HEK293 (cell line): ENCODE measurements at regions not wholly inside any gene's neighbourhood (a gene's known extent, or its start where the extent isn't known, plus 50 kb on each side); places are given as distances from the start of the nearest gene placed in this dataset.
"Not testable (repeated sequence)": the region's sequence is repeated elsewhere in the genome, so short reads cannot be mapped to it uniquely, and the experiment has no call there.

Source experiments
- CTCF ChIA-PET: fragments of 350-600 bp; formaldehyde crosslinking; extraction: SDS; loops from one replicate; lab custom pipeline; 2021; ENCODE audit warnings: antibody characterized with exemption; lab: Yijun Ruan, JAX
- POLR2A ChIA-PET: fragments of 300-600 bp; formaldehyde crosslinking; extraction: SDS; loops from one replicate; lab custom pipeline; 2020; ENCODE audit warnings: antibody characterized with exemption, inconsistent platforms; lab: Yijun Ruan, JAX
- H3K27ac ChIP-seq: fragments of 200-500 bp; sonication (Bioruptor generic); 2 replicates; pipeline ENCODE4 v1.5.1; 2014; ENCODE audit warnings: low read depth, low read length, control low read depth, inconsistent platforms; ENCODE audit errors: extremely low read depth
- H3K36me3 ChIP-seq, 2 experiments: fragments of 200-500 bp in 1 of 2; sonication (Bioruptor generic) in 1 of 2; 1 replicate in 1 of 2; 2 replicates in 1 of 2; pipeline ENCODE4 v1.5.1; 2014 to 2017; ENCODE audit warnings: inconsistent platforms in 2 of 2, low read length in 2 of 2; ENCODE audit not compliant: control insufficient read depth in 2 of 2, insufficient read depth in 1 of 2
- H3K4me1 ChIP-seq: fragments of 200-500 bp; sonication (Bioruptor generic); 2 replicates; pipeline ENCODE4 v1.5.1; 2014; ENCODE audit warnings: mild to moderate bottlenecking, low read length, inconsistent platforms; ENCODE audit not compliant: control insufficient read depth, insufficient read depth
- H3K4me3 ChIP-seq: 2 replicates; pipeline ENCODE4 v1.5.1; 2011; ENCODE audit warnings: low read depth, mild to moderate bottlenecking, control low read depth, low read length, moderate library complexity
- H3K9me3 ChIP-seq: fragments of 200-500 bp; sonication (Bioruptor generic); 2 replicates; pipeline ENCODE4 v1.5.1; 2014; ENCODE audit warnings: low read depth, low read length, inconsistent platforms; ENCODE audit not compliant: control insufficient read depth, insufficient read depth
- KLF7 ChIP-seq: fragments of 450-650 bp; formaldehyde crosslinking; IDR thresholded peaks from 2 replicates; pipeline ENCODE4 v1.5.1; 2016; ENCODE audit warnings: missing biosample characterization, missing genetic modification characterization, borderline replicate concordance
- PRDM2 ChIP-seq: fragments of 450-650 bp; formaldehyde crosslinking; IDR thresholded peaks from 2 replicates; pipeline ENCODE4 v1.5.1; 2016; ENCODE audit warnings: missing biosample characterization, missing genetic modification characterization, borderline replicate concordance
- YY2 ChIP-seq: fragments of 450-650 bp; formaldehyde crosslinking; IDR thresholded peaks from 2 replicates; pipeline ENCODE4 v1.5.1; 2016; ENCODE audit warnings: missing biosample characterization, missing genetic modification characterization
- ZBTB26 ChIP-seq: fragments of 450-650 bp; formaldehyde crosslinking; optimal IDR thresholded peaks from 2 replicates; pipeline ENCODE3; 2016; ENCODE audit warnings: missing biosample characterization, mild to moderate bottlenecking, missing genetic modification characterization
- ZNF114 ChIP-seq: fragments of 450-650 bp; formaldehyde crosslinking; IDR thresholded peaks from 2 replicates; pipeline ENCODE4 v1.5.0; 2017; ENCODE audit warnings: missing biosample characterization, missing genetic modification characterization
- ZNF169 ChIP-seq: fragments of 450-650 bp; formaldehyde crosslinking; IDR thresholded peaks from 2 replicates; pipeline ENCODE4 v1.5.1; 2016; ENCODE audit warnings: missing biosample characterization, missing genetic modification characterization
- ZNF23 ChIP-seq: fragments of 450-650 bp; formaldehyde crosslinking; IDR thresholded peaks from 2 replicates; pipeline ENCODE4 v1.5.1; 2016; ENCODE audit warnings: missing biosample characterization, missing genetic modification characterization, borderline replicate concordance
- ZNF24 ChIP-seq: fragments of 450-650 bp; formaldehyde crosslinking; IDR thresholded peaks from 2 replicates; pipeline ENCODE4 v1.5.1; 2016; ENCODE audit warnings: missing biosample characterization, missing genetic modification characterization
- ZNF266 ChIP-seq: fragments of 450-650 bp; formaldehyde crosslinking; IDR thresholded peaks from 2 replicates; pipeline ENCODE4 v1.5.1; 2016; ENCODE audit warnings: missing biosample characterization, missing genetic modification characterization, low read depth
- ZNF391 ChIP-seq: fragments of 450-650 bp; formaldehyde crosslinking; IDR thresholded peaks from 2 replicates; pipeline ENCODE4 v1.5.1; 2016; ENCODE audit warnings: low read depth, missing biosample characterization, missing genetic modification characterization, borderline replicate concordance
- ZNF48 ChIP-seq: fragments of 450-650 bp; formaldehyde crosslinking; IDR thresholded peaks from 2 replicates; pipeline ENCODE4 v1.5.1; 2016; ENCODE audit warnings: missing biosample characterization, missing genetic modification characterization
- ZNF544 ChIP-seq: fragments of 450-650 bp; formaldehyde crosslinking; IDR thresholded peaks from 2 replicates; pipeline ENCODE4 v1.5.0; 2017; ENCODE audit warnings: missing biosample characterization, missing genetic modification characterization
- ZNF645 ChIP-seq: fragments of 450-650 bp; formaldehyde crosslinking; IDR thresholded peaks from 2 replicates; pipeline ENCODE4; 2016; ENCODE audit warnings: missing biosample characterization, missing genetic modification characterization
- ZNF658 ChIP-seq: fragments of 450-650 bp; formaldehyde crosslinking; IDR thresholded peaks from 2 replicates; pipeline ENCODE4; 2016; ENCODE audit warnings: missing biosample characterization, missing genetic modification characterization
- ZNF776 ChIP-seq: fragments of 450-650 bp; formaldehyde crosslinking; IDR thresholded peaks from 2 replicates; pipeline ENCODE4 v1.5.0; 2017; ENCODE audit warnings: missing biosample characterization, missing genetic modification characterization, borderline replicate concordance

- Histone ChIP-seq H3K4me3 (no peak overlapping the region), H3K27ac (no peak overlapping the region), H3K4me1 (no peaks in the 10 kb centered on the region), H3K9me3 (no peaks in the 10 kb centered on the region), H3K36me3 (no peaks in the 10 kb centered on the region)
- ChIA-PET CTCF (no interaction called here), POLR2A (no interaction called here)
- TF ChIP-seq ZNF114 (tag by site-specific recombination), result no peak
- no peak for TF ChIP-seq ZNF24
- no peak for TF ChIP-seq ZNF391 (tag by site-specific recombination)
- no peak for TF ChIP-seq ZNF48 (tag by site-specific recombination)
- no peak for TF ChIP-seq ZNF266 (tag by site-specific recombination)
- TF ChIP-seq ZNF544 (tag by site-specific recombination), result no peak
- no peak for TF ChIP-seq YY2 (tag by site-specific recombination)
- TF ChIP-seq PRDM2, result no peak
- TF ChIP-seq ZNF658 (tag by site-specific recombination), result no peak
- TF ChIP-seq ZBTB26 (tag by site-specific recombination), result no peak
- TF ChIP-seq ZNF776 (tag by site-specific recombination), result no peak
- TF ChIP-seq ZNF169, result no peak
- no peak for TF ChIP-seq KLF7
- no peak for TF ChIP-seq ZNF645
- TF ChIP-seq ZNF23, result no peak
These were observed 246.1 kb downstream of the FSIP2 start for GRCh38 chr2:185984670-185985069.

- H3K4me1 ChIP-seq, H3K9me3 ChIP-seq, CTCF ChIA-PET, H3K4me3 ChIP-seq, H3K27ac ChIP-seq, H3K36me3 ChIP-seq, POLR2A ChIA-PET: not testable (repeated sequence)
These were observed 250.3 kb downstream of the FSIP2 start for GRCh38 chr2:185988907-185989306.
